C4-2B (cell line): ENCODE measurements at regions not wholly inside any gene's neighbourhood (a gene's known extent, or its start where the extent isn't known, plus 50 kb on each side); places are given as distances from the start of the nearest gene placed in this dataset.

Experiments used
- H3K27ac ChIP-seq: fragments of 450-650 bp; 2 replicates; pipeline ENCODE4 v1.5.1; 2017
- ZFX ChIP-seq: fragments of 450-650 bp; IDR thresholded peaks from 2 replicates; pipeline ENCODE4 v1.6.1; 2017
- TF ChIP-seq, protein P1 (sequence below): fragments of 450-650 bp; conservative IDR thresholded peaks from 2 replicates; pipeline ENCODE4 v1.5.1; 2017; ENCODE audit warnings: mild to moderate bottlenecking

DNA sequence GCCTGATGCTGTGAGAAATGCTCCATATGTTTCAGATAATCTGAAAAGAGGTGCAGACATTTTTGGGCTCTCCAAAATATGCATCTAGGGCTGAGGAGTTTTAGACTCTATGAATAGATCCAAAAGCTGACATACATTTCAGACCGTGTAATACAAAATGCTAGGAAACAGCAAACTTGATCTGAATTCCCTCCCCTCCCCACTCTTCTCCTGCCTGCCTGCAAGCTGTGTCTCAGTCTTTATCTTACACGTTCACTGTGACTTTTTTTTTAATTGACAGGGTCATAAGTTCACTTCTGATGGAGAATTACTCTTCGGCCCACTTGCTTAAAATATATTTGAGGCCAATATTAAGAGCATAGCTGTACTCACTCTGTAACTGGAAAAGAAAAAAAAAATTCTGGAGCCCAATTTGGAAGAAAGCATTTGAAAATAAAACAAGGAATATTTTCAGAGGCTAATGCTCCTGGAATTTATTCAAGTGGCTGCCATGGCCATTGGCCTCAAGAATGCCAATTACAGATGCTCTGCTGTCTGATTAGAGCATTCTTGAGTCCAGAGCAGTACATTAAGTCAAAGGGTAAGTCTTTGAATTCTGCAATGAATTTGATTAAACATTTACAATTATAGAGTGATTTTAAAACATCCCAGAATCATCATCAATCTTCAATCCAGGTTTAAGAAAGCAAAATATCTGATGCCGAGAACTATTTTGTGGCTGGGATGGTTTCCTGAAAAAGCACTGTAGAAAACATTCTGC is 146.2 kb upstream of the SEMA6D start:
- TF ChIP-seq, protein P1, sequence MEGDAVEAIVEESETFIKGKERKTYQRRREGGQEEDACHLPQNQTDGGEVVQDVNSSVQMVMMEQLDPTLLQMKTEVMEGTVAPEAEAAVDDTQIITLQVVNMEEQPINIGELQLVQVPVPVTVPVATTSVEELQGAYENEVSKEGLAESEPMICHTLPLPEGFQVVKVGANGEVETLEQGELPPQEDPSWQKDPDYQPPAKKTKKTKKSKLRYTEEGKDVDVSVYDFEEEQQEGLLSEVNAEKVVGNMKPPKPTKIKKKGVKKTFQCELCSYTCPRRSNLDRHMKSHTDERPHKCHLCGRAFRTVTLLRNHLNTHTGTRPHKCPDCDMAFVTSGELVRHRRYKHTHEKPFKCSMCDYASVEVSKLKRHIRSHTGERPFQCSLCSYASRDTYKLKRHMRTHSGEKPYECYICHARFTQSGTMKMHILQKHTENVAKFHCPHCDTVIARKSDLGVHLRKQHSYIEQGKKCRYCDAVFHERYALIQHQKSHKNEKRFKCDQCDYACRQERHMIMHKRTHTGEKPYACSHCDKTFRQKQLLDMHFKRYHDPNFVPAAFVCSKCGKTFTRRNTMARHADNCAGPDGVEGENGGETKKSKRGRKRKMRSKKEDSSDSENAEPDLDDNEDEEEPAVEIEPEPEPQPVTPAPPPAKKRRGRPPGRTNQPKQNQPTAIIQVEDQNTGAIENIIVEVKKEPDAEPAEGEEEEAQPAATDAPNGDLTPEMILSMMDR: no peak
- no peak for TF ChIP-seq ZFX
- no peak overlapping the region for H3K27ac ChIP-seq

DNA sequence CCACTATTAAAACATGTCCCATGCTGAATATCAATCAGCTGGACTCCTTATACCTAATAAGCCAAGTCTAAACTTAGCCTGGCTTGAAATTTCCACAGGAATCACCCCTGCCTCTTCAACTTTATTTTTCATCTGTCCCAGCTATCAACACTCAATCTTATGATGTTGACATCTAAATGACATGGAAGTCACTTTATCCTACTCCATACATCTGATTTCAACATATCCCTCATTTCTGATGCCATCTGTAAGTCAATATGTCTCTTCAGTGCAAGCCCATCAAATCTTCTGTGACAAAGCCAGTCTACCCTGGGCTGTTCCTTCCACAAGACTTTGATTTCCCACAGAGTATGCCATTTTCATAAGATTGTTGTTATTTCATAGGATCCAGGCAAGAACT is 143.6 kb upstream of the SEMA6D start:
- TF ChIP-seq, protein P1: no peak
- no peak overlapping the region for H3K27ac ChIP-seq

DNA sequence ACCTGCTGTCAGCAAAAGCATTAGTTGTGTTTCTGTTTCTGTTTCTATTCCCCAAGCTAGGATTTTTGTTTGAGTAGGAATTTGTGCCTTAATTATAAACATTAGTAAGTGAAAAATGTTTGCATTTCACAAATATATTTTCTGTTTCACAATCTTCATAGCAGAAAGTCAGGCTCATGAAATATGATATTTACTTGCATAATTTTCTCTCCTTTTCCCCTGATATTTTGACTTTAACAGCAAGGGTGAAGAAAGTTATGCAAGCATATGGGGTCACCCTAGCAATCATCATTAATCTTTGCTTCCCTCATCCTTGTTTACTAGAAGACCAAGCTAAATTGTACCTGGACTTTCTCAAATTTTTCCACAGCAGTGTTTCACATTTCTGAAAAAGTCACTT is 140.3 kb upstream of the SEMA6D start:
- TF ChIP-seq ZFX: no peak
- TF ChIP-seq, protein P1: no peak
- no peak overlapping the region for H3K27ac ChIP-seq

DNA sequence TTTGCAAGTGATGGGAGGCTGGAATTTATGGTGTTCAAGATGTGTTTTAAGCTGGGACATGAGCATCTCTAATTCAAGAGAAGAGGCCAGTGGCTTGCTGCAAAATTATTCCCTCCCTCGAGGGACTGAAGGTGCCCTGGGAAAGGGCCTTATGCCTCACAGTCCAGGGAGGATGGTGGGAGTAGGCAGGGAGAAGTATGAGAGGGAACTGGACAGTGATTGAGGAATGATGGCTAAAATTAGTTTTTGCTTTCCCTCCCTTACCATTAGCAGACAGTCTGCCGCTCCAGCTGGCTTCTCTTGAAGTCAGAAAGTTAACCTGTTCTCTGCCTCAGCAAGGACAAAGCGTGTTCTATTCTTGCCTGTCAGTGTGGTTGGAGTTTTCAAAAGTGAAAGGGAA is 139.8 kb upstream of the SEMA6D start:
- no peak for TF ChIP-seq ZFX
- TF ChIP-seq, protein P1: no peak

DNA sequence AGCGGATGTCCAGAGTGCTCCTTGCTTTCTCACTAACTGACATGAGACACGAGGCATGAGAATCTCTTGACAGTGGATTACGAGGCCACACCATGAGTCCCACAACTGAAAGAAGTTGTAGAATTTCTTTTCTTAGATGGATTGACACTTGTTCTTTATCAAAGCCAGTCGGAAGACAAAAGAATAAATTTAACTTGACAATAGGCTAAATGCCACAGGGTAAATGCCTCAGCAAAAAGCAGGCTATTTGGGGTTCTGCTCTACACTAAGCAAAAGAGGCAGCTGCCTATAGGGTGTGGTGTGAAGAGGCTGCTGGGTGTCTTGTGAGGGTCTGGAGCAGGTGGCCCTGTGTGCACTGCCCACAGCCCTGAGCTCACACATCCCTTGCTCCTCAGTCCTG is 135.1 kb upstream of the SEMA6D start:
- H3K27ac ChIP-seq: no peak overlapping the region
- TF ChIP-seq, protein P1: no peak
- TF ChIP-seq ZFX: no peak

More for the DNA sequence above, 139.8 kb upstream of the SEMA6D start:
- H3K27ac ChIP-seq: no peak overlapping the region

DNA sequence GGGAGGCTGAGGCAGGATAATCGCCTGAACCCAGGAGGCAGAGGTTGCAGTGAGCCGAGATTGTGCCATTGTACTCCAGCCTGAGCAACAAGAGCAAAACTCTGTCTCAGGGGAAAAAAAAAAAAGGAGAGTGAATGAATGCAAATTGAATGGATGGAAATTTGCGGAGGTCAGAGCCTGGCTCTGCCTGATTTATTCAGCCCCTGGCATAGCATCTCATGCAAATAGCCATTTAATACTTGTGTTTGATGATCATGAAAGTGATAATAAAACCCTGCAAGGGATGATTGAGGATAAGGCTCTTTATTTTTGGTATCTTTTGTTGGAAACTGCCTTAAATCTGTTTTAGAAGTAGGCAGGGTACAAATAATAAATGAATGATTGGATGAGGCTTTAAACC is 133.0 kb upstream of the SEMA6D start:
- TF ChIP-seq, protein P1: no peak
- TF ChIP-seq ZFX: no peak
- H3K27ac ChIP-seq: no peak overlapping the region

DNA sequence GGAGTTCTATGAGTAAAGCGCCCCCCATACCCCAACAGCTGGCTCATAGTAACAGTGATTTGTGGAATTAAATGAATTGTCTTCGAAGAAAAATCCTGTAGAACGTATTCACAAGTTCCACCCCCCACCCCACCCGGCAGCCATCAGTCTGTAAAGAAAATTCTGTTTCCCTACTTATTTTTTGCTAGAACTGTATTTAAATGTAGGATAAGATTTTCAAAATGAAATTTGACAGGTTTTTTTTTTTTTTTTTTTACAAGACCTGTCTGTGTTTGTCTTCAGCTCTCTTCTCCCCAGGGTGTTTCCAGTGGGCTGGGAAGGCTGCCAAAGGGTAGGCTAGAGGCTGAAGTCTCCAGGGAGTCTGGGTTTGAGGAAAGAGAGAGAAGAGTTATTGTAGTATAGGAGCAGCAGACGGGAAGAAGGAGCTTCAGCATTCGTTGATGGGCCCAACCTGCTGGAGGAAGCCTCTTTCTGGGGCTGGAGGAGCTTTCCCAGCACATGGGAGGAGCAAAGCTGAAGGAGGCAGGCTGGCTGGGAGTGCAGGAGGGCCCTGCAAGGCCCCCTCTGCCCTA is 130.6 kb upstream of the SEMA6D start:
- H3K27ac ChIP-seq: no peak overlapping the region
- no peak for TF ChIP-seq ZFX
- TF ChIP-seq, protein P1: no peak
